GM20431 (cell line): ENCODE measurements at regions not wholly inside any gene's neighbourhood (a gene's known extent, or its start where the extent isn't known, plus 50 kb on each side); places are given as distances from the start of the nearest gene placed in this dataset.
"Not testable (repeated sequence)": the region's sequence is repeated elsewhere in the genome, so short reads cannot be mapped to it uniquely, and the experiment has no call there.

ENCODE experiments used
- in situ Hi-C: fragments of 300-500 bp; cut with MseI, MboI; formaldehyde crosslinking; loops from one replicate; pipeline ENCODE4 v1.15.0; 2020; ENCODE audit warnings: low sequenced_read_pairs; ENCODE audit not compliant: unreplicated experiment

DNA sequence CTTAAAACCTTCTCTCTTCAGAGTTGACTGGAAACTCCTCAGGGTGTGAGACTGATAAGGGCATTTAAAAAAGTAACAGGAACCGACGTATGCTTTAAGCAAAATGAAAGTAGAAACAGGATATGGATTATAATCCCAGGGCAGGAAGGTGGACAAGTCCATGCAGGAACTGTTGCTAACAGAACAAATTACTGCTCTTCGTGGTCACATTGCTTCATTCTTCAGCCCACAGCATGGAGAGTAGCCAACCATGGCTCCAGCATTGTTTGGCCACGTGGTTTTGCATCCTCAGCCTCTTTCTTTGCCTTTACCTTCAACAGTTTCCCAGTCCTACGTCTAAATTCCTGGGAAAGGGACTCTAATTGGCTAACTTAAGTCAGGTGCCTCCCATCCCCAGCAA, 563.1 kb upstream of the ISX start:
- in situ Hi-C loops: no loop called here

DNA sequence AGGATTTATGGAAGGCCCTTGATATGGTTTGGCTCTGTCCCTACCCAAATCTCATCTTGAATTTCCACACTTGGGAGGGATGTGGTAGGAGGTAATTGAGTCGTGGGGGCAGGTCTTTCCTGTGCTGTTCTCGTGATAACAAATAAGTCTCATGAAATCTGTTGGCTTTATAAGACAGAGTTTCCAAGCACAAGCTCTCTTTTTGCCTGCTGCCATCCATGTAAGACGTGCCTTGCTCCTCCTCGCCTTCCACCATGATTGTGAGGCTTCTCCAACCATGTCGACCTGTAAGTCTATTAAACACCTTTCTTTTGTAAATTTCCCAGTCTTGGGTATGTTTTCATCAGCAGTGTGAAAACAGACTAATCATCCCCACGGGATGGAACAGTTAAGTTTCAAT, 557.2 kb upstream of the ISX start:
- in situ Hi-C loops: no loop called here

DNA sequence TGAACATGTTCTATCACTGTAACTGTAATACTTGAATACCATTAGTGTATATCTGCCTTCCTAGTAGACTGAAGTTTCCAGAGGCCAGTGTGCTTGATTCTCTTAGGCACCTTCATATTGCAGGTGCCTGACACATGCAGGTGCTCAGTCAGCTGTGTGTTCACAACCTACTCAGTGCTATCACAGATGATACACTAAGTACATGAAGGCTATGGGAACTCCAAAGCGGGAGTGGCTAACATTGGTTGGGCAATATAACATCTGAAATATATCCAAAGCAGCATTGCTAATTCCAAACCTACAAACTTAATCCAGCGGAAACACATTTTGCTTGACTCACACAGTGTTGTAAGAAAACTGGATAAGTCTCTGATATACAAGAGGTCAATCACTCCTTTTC, 539.3 kb upstream of the ISX start:
- in situ Hi-C loops: no loop called here

DNA sequence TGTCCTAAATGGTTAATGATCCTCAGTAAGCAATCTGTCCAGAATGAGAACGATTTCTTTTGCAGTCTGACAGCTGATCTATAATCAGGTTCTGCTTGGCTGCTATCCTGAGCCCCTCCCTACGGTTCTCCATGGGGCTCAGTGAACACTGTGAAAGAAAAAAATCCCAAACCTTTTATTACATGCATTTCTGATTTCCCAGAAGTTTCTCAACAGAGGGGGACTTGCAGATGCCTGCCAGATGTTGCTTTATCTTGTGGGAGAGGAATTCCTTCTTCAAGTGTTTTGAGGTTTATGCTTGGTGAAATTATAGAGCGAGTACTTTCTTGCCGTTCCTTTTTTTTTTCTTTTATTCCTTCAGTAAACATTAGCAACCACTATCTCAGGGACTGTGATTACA, 531.9 kb upstream of the ISX start:
- in situ Hi-C loops: no loop called here

DNA sequence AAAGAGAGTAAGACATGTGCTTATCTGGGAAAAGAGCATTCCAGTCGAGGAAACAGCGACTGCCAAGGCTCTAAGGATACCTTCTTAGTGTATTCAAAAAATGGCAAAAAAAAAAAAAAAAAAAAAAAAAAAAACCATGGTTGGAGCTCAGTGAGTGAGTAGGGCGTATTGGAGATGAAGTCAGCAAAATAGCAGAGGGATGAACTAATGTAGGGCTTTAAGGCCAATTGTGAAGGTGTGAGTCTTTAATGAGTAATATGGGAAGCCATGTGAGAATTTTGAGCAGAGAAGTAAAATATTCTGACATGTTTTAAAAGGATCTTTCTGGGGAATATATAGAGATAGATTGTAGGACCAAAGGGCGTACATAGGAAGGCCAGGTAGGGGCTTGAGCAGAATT, 498.6 kb upstream of the ISX start:
- in situ Hi-C loops: no loop called here

GRCh38 chr22:34570408-34570807, 495.6 kb upstream of the ISX start:
- in situ Hi-C loops: no loop called here

DNA sequence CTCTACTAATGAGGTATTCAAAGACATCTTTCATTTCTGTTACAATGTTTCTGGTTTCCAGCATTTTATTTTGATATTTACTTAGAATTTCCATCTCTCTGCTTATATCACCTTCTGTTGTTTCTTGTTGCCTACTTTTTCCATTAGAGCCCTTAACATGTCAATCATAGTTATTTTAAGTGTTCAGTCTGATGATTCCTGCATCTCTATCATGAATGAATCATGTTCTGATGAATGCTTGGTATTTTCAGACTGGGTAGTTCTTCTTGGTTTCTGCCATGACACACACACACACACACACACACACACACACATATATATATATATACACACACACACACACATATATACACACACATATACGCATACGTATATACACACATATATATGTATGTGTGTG, 486.4 kb upstream of the ISX start:
- in situ Hi-C loops: no loop called here

DNA sequence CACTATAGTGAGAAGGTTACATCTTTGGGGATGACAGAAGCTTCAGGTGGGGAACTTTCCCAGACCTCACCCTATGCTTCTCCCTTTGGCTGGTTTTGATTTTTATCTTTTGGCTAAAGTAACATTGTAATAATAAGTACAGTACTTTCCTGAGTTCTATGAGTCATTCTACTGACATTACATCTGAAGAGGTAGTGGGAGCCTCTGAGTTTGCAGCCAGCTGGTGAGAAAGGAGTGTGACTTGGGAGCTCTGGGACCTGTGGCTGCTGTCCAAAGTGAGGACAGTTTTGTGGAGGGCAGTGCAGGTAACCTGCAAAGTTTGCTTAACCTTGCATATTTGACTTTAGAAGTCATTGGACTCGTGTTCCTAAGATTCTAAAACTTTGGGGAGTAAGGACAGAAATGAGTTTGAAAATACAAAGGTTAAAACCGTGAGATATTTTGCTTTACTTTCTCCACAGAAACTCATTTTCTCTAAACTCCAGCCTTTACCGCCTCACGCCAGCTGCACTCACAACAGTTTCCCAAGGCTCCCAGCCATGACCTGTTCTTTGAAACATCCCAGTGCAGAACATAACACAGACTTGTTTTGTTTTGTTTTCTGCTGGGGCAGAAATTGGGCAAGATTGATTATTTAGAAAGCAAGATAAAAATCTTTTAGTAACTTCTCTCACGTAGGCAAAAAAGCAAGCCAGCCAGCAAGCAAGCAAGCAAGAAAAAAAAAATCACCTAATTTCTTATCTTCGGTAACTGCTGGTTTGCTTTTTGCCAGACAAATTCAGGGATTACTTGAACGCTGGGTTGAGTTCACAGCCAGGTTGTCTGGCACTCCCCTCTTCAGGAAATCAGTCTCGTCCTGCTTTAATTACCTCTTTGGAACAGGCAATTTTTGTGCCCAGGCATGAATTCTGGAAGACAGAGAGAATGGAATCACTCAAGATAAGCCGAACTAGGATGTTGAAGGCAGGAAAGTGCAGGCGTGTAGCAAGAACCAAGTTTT, 478.3 kb upstream of the ISX start:
- in situ Hi-C loops: no loop called here

- in situ Hi-C loops: no loop called here
Observed at GRCh38 chr22:34588871-34589545, 476.9 kb upstream of the ISX start.

- in situ Hi-C loops: no loop called here
Observed at GRCh38 chr22:34592123-34592740, 473.7 kb upstream of the ISX start.

- in situ Hi-C loops: no loop called here
Observed at GRCh38 chr22:34599567-34599966, 466.4 kb upstream of the ISX start.

- in situ Hi-C loops: no loop called here
Observed at GRCh38 chr22:34604312-34604711, 461.6 kb upstream of the ISX start.

DNA sequence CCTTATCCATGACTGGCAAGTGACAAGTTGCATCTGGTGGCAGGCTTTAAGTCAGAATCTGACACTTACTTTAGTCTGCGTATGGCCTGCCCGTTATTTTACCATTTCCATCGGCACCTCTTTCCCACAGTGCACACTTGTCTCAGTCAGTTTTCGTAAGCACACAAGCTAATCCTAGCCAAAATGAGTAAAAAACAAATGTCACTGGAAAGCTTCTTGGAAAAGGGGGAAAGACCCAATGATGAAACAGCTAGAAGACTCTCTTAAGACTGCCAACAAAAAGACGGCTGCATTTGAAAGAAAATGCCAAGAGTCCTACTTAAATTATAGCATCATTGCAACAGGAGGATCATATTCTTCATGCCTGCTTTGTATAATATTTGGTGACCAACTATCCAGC, 457.9 kb upstream of the ISX start:
- in situ Hi-C loops: no loop called here

GRCh38 chr22:34608540-34609115, 457.3 kb upstream of the ISX start:
- in situ Hi-C loops: no loop called here

- in situ Hi-C loops: no loop called here
Observed at GRCh38 chr22:34609646-34610045, 456.3 kb upstream of the ISX start.

DNA sequence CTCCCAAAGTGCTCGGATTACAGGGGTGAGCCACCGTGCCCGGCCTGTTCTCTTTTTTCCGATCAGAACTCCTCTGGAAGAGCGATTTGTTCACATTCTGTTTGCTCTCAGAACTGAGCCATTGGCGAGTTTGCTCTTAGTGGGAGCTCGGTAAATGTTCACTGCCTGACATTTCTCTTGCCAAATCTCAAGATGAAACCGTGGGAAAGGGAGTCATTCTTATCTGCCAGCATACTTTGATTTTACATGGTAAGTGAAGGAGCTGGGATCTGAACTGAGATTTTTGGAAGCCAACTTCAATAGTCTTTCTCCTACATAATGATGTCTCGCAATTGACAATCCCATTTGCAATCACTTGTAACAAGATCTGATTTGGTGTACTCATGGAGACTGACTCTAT, 445.8 kb upstream of the ISX start:
- in situ Hi-C loops: no loop called here

DNA sequence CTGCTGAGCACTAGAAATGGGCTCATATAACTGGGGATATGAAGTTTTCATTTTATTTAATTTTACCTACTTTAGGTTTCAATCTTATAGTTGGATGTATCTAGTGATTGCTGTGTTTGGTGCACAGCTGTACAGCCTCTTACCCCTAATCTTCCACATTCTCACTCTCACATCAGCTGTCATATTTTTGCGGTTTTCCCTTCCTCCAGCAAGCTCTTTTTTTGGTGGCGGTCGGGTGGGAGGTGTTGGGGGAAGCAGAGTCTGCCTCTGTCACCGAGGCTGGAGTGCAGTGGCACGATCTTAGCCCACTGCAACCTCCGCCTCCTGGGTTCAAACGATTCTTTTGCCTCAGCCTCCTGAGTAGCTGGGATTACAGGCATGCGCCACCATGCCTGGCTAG, 445.1 kb upstream of the ISX start:
- in situ Hi-C loops: no loop called here

- in situ Hi-C loops: no loop called here
Observed at GRCh38 chr22:34622602-34623001, 443.4 kb upstream of the ISX start.

GRCh38 chr22:34623580-34623979, 442.4 kb upstream of the ISX start:
- in situ Hi-C loops: no loop called here

DNA sequence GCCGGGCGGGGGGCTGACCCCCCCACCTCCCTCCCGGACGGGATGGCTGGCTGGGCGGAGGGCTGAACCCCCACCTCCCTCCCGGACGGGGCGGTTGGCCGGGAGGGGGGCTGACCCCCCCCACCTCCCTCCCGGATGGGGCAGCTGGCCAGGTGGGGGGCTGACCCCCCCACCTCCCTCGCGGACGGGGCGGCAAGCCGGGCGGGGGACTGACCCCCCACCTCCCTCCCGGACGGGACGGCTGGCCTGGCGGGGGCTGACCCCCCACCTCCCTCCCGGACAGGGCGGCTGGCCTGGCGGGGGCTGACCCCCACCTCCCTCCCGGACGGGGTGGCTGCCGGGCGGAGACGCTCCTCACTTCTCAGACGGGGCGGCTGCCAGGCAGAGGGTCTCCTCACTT, 440.1 kb upstream of the ISX start:
- in situ Hi-C loops: not testable (repeated sequence)

- in situ Hi-C loops: no loop called here
Observed at GRCh38 chr22:34638128-34638527, 427.8 kb upstream of the ISX start.
